H1 (cell line): ENCODE measurements at regions not wholly inside any gene's neighbourhood (a gene's known extent, or its start where the extent isn't known, plus 50 kb on each side); places are given as distances from the start of the nearest gene placed in this dataset.

Experiments
- CTCF ChIA-PET: fragments of 300-600 bp; sonication (Branson Sonifier 250); formaldehyde crosslinking; loops from one replicate; lab custom pipeline; 2021; ENCODE audit not compliant: partially characterized antibody; lab: Charles Lee
- POLR2A ChIA-PET: fragments of 300-600 bp; sonication (Branson Sonifier 250); formaldehyde crosslinking; loops from one replicate; lab custom pipeline; 2021; ENCODE audit warnings: inconsistent platforms; ENCODE audit not compliant: partially characterized antibody; lab: Charles Lee
- DNase-seq, 2 experiments: peaks; one replicate each; pipeline versions ENCODE4 v3.0.0 to v3.0.0-alpha.2; 2010 to 2022; ENCODE audit warnings: low spot score in 2 of 2, low read depth in 1 of 2, mixed read lengths in 1 of 2
- FAIRE-seq: peaks from 2 replicates; lab custom pipeline; 2011; peaks lifted over from hg19 to GRCh38; lab: Jason Lieb, UNC
- H2AFZ ChIP-seq: 2 replicates; pipeline ENCODE4 v1.8.1; 2012; ENCODE audit warnings: low read length, inconsistent platforms
- H2AK5ac ChIP-seq: 2 replicates; pipeline ENCODE4 v1.6.1; 2013; ENCODE audit warnings: low read depth, low read length
- H2BK120ac ChIP-seq: replicated peaks from 2 replicates; pipeline ENCODE3; 2013; ENCODE audit warnings: low read depth, low read length, inconsistent platforms
- H2BK12ac ChIP-seq: 2 replicates; pipeline ENCODE4 v1.6.1; 2013; ENCODE audit warnings: low read depth, low read length
- H2BK15ac ChIP-seq: 2 replicates; pipeline ENCODE4 v1.6.1; 2013; ENCODE audit warnings: low read length
- H2BK20ac ChIP-seq: 2 replicates; pipeline ENCODE4 v1.6.1; 2013; ENCODE audit warnings: low read length
- H2BK5ac ChIP-seq: 2 replicates; pipeline ENCODE4 v1.6.1; 2013; ENCODE audit warnings: low read depth, low read length
- H3K14ac ChIP-seq: 2 replicates; pipeline ENCODE4 v1.6.1; 2013; ENCODE audit warnings: inconsistent platforms; ENCODE audit not compliant: insufficient read length
- H3K18ac ChIP-seq: 2 replicates; pipeline ENCODE4 v1.6.1; 2013; ENCODE audit warnings: low read length; ENCODE audit errors: extremely low read depth
- H3K23ac ChIP-seq: 2 replicates; pipeline ENCODE4 v1.6.1; 2013; ENCODE audit warnings: inconsistent platforms; ENCODE audit not compliant: insufficient read length
- H3K23me2 ChIP-seq: 2 replicates; pipeline ENCODE4 v1.6.1; 2013; ENCODE audit warnings: low read depth, low read length
- H3K27ac ChIP-seq: 2 replicates; pipeline ENCODE4 v1.6.1; 2011; ENCODE audit warnings: low read depth, low read length, inconsistent platforms
- H3K27me3 ChIP-seq, 4 experiments: replicated peaks in 1 of 4; 1 replicate in 1 of 4; 2 replicates in 3 of 4; pipeline versions ENCODE4 v1.6.1 to v1.8.1; 2011 to 2013; ENCODE audit warnings: low read length in 3 of 4, mild to moderate bottlenecking in 3 of 4, inconsistent platforms in 2 of 4, mixed read lengths in 2 of 4, moderate library complexity in 1 of 4; ENCODE audit not compliant: control insufficient read depth in 3 of 4, insufficient read depth in 3 of 4; ENCODE audit errors: extremely low read depth in 1 of 4
- H3K36me3 ChIP-seq, 4 experiments: 2 replicates each; pipeline versions ENCODE4 v1.6.1 to v1.8.1; 2011 to 2013; ENCODE audit warnings: mild to moderate bottlenecking in 4 of 4, low read length in 3 of 4, moderate library complexity in 2 of 4, control low read depth in 1 of 4, inconsistent platforms in 1 of 4; ENCODE audit not compliant: insufficient read depth in 4 of 4, control insufficient read depth in 2 of 4
- H3K4ac ChIP-seq: replicated peaks from 2 replicates; pipeline ENCODE3; 2013; ENCODE audit warnings: low read length, low read depth, mixed read lengths, inconsistent platforms; ENCODE audit not compliant: insufficient read length
- H3K4me1 ChIP-seq, 4 experiments: replicated peaks in 1 of 4; 1 replicate in 1 of 4; 2 replicates in 3 of 4; pipeline versions ENCODE4 v1.6.1 to v1.8.1; 2011 to 2013; ENCODE audit warnings: low read length in 3 of 4, inconsistent platforms in 2 of 4, mixed read lengths in 1 of 4; ENCODE audit not compliant: insufficient read depth in 4 of 4, control insufficient read depth in 3 of 4
- H3K4me2 ChIP-seq, 2 experiments: 2 replicates each; pipeline versions ENCODE4 v1.6.1 to v1.8.1; 2011 to 2013; ENCODE audit warnings: low read depth in 2 of 2, low read length in 2 of 2, control low read depth in 1 of 2, inconsistent platforms in 1 of 2, mild to moderate bottlenecking in 1 of 2; ENCODE audit not compliant: insufficient read depth in 1 of 2
- H3K4me3 ChIP-seq, 4 experiments: fragments of 200-600, 300-600 bp in 1 of 4; sonication (generic), shearing (Covaris generic), sonication (Bioruptor Twin) in 1 of 4; 2 replicates each; pipeline versions ENCODE4 v1.5.1 to v1.8.1; 2011 to 2016; ENCODE audit warnings: low read length in 4 of 4, low read depth in 3 of 4, control low read depth in 2 of 4, inconsistent platforms in 2 of 4, mild to moderate bottlenecking in 2 of 4, mixed read lengths in 1 of 4, moderate library complexity in 1 of 4; ENCODE audit not compliant: insufficient read depth in 2 of 4; ENCODE audit errors: extremely low read depth in 1 of 4
- H3K56ac ChIP-seq: replicated peaks from 2 replicates; pipeline ENCODE3; 2013; ENCODE audit warnings: low read depth, mild to moderate bottlenecking, mixed read lengths, low read length, inconsistent platforms; ENCODE audit not compliant: insufficient read length
- H3K79me1 ChIP-seq: 2 replicates; pipeline ENCODE4 v1.6.1; 2013; ENCODE audit warnings: low read depth, low read length, control low read depth
- H3K79me2 ChIP-seq, 2 experiments: 2 replicates each; pipeline versions ENCODE4 v1.6.1 to v1.8.1; 2012 to 2013; ENCODE audit warnings: low read length in 2 of 2, mild to moderate bottlenecking in 2 of 2, inconsistent platforms in 1 of 2; ENCODE audit not compliant: insufficient read depth in 2 of 2, control insufficient read depth in 1 of 2
- H3K9ac ChIP-seq, 4 experiments: replicated peaks in 1 of 4; 1 replicate in 1 of 4; 2 replicates in 3 of 4; pipeline versions ENCODE4 v1.6.1 to v1.8.1; 2011 to 2013; ENCODE audit warnings: low read depth in 3 of 4, low read length in 3 of 4, control low read depth in 2 of 4, mild to moderate bottlenecking in 2 of 4, moderate library complexity in 2 of 4, inconsistent platforms in 1 of 4; ENCODE audit errors: extremely low read depth in 1 of 4
- H3K9me3 ChIP-seq, 2 experiments: 2 replicates each; pipeline versions ENCODE4 v1.6.1 to v1.8.1; 2012 to 2013; ENCODE audit warnings: mild to moderate bottlenecking in 2 of 2, moderate library complexity in 2 of 2, control low read depth in 1 of 2, inconsistent platforms in 1 of 2, low read depth in 1 of 2, low read length in 1 of 2, mixed read lengths in 1 of 2; ENCODE audit not compliant: insufficient read depth in 2 of 2
- H4K20me1 ChIP-seq, 2 experiments: replicated peaks in 1 of 2; 2 replicates each; pipeline versions ENCODE3 to v1.8.1; 2011 to 2013; ENCODE audit warnings: inconsistent platforms in 2 of 2, low read length in 2 of 2, mild to moderate bottlenecking in 1 of 2; ENCODE audit not compliant: insufficient read depth in 2 of 2, control insufficient read depth in 1 of 2
- H4K5ac ChIP-seq: 2 replicates; pipeline ENCODE4 v1.6.1; 2013; ENCODE audit warnings: low read length, low read depth, mixed read lengths, inconsistent platforms; ENCODE audit not compliant: insufficient read length
- H4K8ac ChIP-seq: 2 replicates; pipeline ENCODE4 v1.8.0; 2013; ENCODE audit warnings: mild to moderate bottlenecking, moderate library complexity, low read length, inconsistent platforms; ENCODE audit not compliant: insufficient read depth; ENCODE audit errors: extremely low read depth
- H4K91ac ChIP-seq: replicated peaks from 2 replicates; pipeline ENCODE3; 2013; ENCODE audit warnings: low read length, mixed read lengths, inconsistent platforms; ENCODE audit not compliant: insufficient read length
- BCL11A ChIP-seq, 2 experiments: IDR thresholded peaks; one replicate each; pipeline ENCODE4 v1.6.1; 2011; ENCODE audit warnings: low read depth in 2 of 2, low read length in 2 of 2, mild to moderate bottlenecking in 2 of 2
- CREB1 ChIP-seq: IDR thresholded peaks from 2 replicates; pipeline ENCODE4 v1.6.1; 2012; ENCODE audit warnings: inconsistent platforms
- HDAC2 ChIP-seq, 2 experiments: fragments of 300-600 bp in 1 of 2; sonication (generic) in 1 of 2; IDR thresholded peaks; 2 replicates each; pipeline ENCODE4 v1.6.1; 2011 to 2012; ENCODE audit warnings: low read depth in 2 of 2, low read length in 2 of 2, mild to moderate bottlenecking in 2 of 2, moderate library complexity in 2 of 2, borderline replicate concordance in 1 of 2, inconsistent platforms in 1 of 2
- KDM5A ChIP-seq: fragments of 200-600 bp; IDR thresholded peaks from 2 replicates; pipeline ENCODE4 v1.7.1; 2012; ENCODE audit warnings: mild to moderate bottlenecking, low read length, inconsistent platforms, mixed read lengths
- MAFK ChIP-seq: IDR thresholded peaks from 2 replicates; pipeline ENCODE4 v1.6.1; 2012; ENCODE audit warnings: low read depth, mild to moderate bottlenecking, improper control_type of control experiment, low read length
- NRF1 ChIP-seq: IDR thresholded peaks from 2 replicates; pipeline ENCODE4 v1.6.1; 2011; ENCODE audit warnings: mild to moderate bottlenecking, low read depth, low read length, improper control_type of control experiment
- POLR2AphosphoS5 ChIP-seq: IDR thresholded peaks from 2 replicates; pipeline ENCODE4 v1.6.1; 2011; ENCODE audit warnings: low read depth, low read length
- RAD21 ChIP-seq, 2 experiments: IDR thresholded peaks in 1 of 2; conservative IDR thresholded peaks in 1 of 2; 2 replicates each; pipeline ENCODE4 v1.6.1; 2011; ENCODE audit warnings: low read depth in 2 of 2, low read length in 2 of 2, improper control_type of control experiment in 1 of 2, inconsistent platforms in 1 of 2, mild to moderate bottlenecking in 1 of 2, moderate library complexity in 1 of 2
- RBBP5 ChIP-seq: IDR thresholded peaks from 2 replicates; pipeline ENCODE4 v1.7.1; 2012; ENCODE audit warnings: low read depth, mild to moderate bottlenecking, inconsistent platforms, low read length, moderate library complexity, borderline replicate concordance
- SIX5 ChIP-seq: IDR thresholded peaks from 2 replicates; pipeline ENCODE4 v1.6.1; 2011; ENCODE audit warnings: mild to moderate bottlenecking, low read depth, low read length
- SP1 ChIP-seq: IDR thresholded peaks from 2 replicates; pipeline ENCODE4 v1.6.1; 2011; ENCODE audit warnings: low read depth, low read length
- WGBS, 2 experiments: shearing (Covaris generic) in 1 of 2; methylation state at CpG; one replicate each; pipeline versions ENCODE4 v1.1.6 to v1.1.7; 2013 to 2015; ENCODE audit warnings: low lambda C conversion rate in 2 of 2, mixed read lengths in 2 of 2, inconsistent platforms in 1 of 2, low coverage in 1 of 2, missing lambda C conversion rate in 1 of 2; ENCODE audit not compliant: insufficient replicate concordance in 2 of 2, insufficient coverage in 1 of 2, insufficient read length in 1 of 2; ENCODE audit errors: extremely low coverage in 1 of 2, missing lambda C conversion rate in 1 of 2; 5-methylcytosine and 5-hydroxymethylcytosine counted together

DNA sequence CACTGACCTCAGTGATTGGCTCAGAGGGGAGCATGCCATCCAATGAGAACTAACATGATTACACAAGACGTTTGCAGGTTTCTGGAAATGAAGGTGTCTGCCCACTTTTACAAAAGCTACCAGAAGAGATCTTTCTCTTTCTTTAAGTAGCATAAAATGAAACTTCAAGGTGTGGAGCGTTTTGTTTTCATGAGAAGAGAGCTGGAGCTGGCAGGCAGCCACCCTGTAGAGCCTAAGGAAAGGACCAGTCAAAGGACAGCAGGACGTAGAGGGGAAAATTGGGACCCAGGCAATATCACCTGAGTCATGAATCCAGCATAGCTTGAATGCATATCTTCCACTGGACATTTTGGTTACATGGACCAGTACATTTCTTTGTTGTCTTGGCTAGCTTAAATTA, 331.0 kb downstream of the EPHA4 start (continued):
- TF ChIP-seq NRF1 = no peak

- Histone ChIP-seq H3K4me2 (no peak overlapping the region), H2AK5ac (no peak overlapping the region), H4K91ac (no peak overlapping the region), H3K4me3 (no peak overlapping the region), H3K9me3 (no peaks in the 10 kb centered on the region), H3K56ac (no peak overlapping the region), H3K18ac (no peak overlapping the region; the same call in 1 of the 2 replicates), H3K14ac (no peak overlapping the region), H2BK12ac (no peak overlapping the region), H4K20me1 (no peaks in the 10 kb centered on the region), H2BK120ac (no peak overlapping the region), H3K4me1 (no peaks in the 10 kb centered on the region; a peak in 1 of 7 replicates), H3K23ac (no peak overlapping the region), H3K9ac (no peak overlapping the region), H4K5ac (no peak overlapping the region), H2BK5ac (no peak overlapping the region; the same call in 1 of the 2 replicates), H2AFZ (no peak overlapping the region), H2BK15ac (no peak overlapping the region), H3K79me1 (no peaks in the 10 kb centered on the region), H3K4ac (no peak overlapping the region), H3K27me3 (no peaks in the 10 kb centered on the region), H3K23me2 (no peaks in the 10 kb centered on the region), H3K36me3 (no peaks in the 10 kb centered on the region), H2BK20ac (no peak overlapping the region), H4K8ac (no peak overlapping the region), H3K79me2 (no peaks in the 10 kb centered on the region), H3K27ac (no peak overlapping the region)
- no peak for FAIRE-seq
- WGBS, 2 experiments = 92% methylated on average over 2 of the region's 2 CpGs; no CpG with 5 or more reads in 1 of the 2 experiments
- POLR2A ChIA-PET = no interaction called here
- no peak for TF ChIP-seq HDAC2 (IDR thresholded peaks at IDR 0.05; ENCODE audit: borderline replicate concordance in 1 of 2, low read depth in 2 of 2, low read length in 2 of 2)
- TF ChIP-seq KDM5A = no peak
- TF ChIP-seq RBBP5 = no peak
- no peak for TF ChIP-seq SP1
- no peak for TF ChIP-seq SIX5
- TF ChIP-seq BCL11A (IDR thresholded peaks at IDR 0.05; ENCODE audit: low read depth in 2 of 2, low read length in 2 of 2) = no peak
- TF ChIP-seq MAFK = no peak
- no peak for TF ChIP-seq POLR2AphosphoS5
- no peak for TF ChIP-seq CREB1
- TF ChIP-seq RAD21 (IDR thresholded peaks at IDR 0.05 in 1 of 2, conservative IDR thresholded peaks at IDR 0.05 in 1 of 2; ENCODE audit: low read depth in 2 of 2, low read length in 2 of 2) = no peak
- CTCF ChIA-PET = no interaction called here
- DNase-seq = no peak
Measured at GRCh38 chr2:221243771-221244170, 328.3 kb downstream of the EPHA4 start.
